HepG2 (cell line): ENCODE measurements at regions not wholly inside any gene's neighbourhood (a gene's known extent, or its start where the extent isn't known, plus 50 kb on each side); places are given as distances from the start of the nearest gene placed in this dataset.

Experiments
- ATAC-seq: fragments of 200-7000 bp; cut with Tn5 transposase; 3 replicates; pipeline ENCODE4 v1.9.1; 2020; ENCODE audit warnings: mild to moderate bottlenecking, moderate library complexity
- BruUV-seq: library from RNA; stranded (reverse); fragments of 400-500 nt; replicated peaks from 2 replicates; lab custom pipeline; 2021; lab: Mats Ljungman, UMichigan
- CTCF ChIA-PET: fragments of 300-600 bp; formaldehyde crosslinking; extraction: SDS; loops from one replicate; lab custom pipeline; 2021; ENCODE audit warnings: low total read pairs, inconsistent platforms, low intra/inter-chr PET ratio; lab: Yijun Ruan, JAX
- POLR2A ChIA-PET: fragments of 350-600 bp; sonication (Branson Sonifier 250); formaldehyde crosslinking; loops from one replicate; lab custom pipeline; 2020; ENCODE audit warnings: antibody characterized with exemption, inconsistent platforms; lab: Yijun Ruan, JAX
- DNase-seq: peaks from one replicate; pipeline ENCODE4 v3.0.0-alpha.2; 2015; ENCODE audit warnings: low spot score
- FAIRE-seq: peaks from 3 replicates; lab custom pipeline; 2011; peaks lifted over from hg19 to GRCh38; lab: Jason Lieb, UNC
- H2AFZ ChIP-seq: one replicate; pipeline ENCODE4 v1.6.1; 2011; ENCODE audit warnings: low read length, inconsistent platforms
- H3K27ac ChIP-seq: fragments of 300-600 bp; 3 replicates; pipeline ENCODE4 v1.8.0; 2011; ENCODE audit warnings: mixed run types, mild to moderate bottlenecking, mixed read lengths, low read length, inconsistent platforms; ENCODE audit not compliant: insufficient read depth; ENCODE audit errors: extremely low read length
- H3K27me3 ChIP-seq, 2 experiments: fragments of 200-600 bp in 1 of 2; 2 replicates in 1 of 2; 3 replicates in 1 of 2; pipeline versions ENCODE4 v1.6.0 to v1.8.0; 2011; ENCODE audit warnings: low read length in 2 of 2, mild to moderate bottlenecking in 2 of 2, moderate library complexity in 2 of 2, inconsistent platforms in 1 of 2; ENCODE audit not compliant: insufficient read depth in 2 of 2, control insufficient read depth in 1 of 2
- H3K36me3 ChIP-seq, 2 experiments: fragments of 200-600 bp in 1 of 2; replicated peaks in 1 of 2; 2 replicates in 1 of 2; 3 replicates in 1 of 2; pipeline versions ENCODE4 v1.5.1 to v1.8.0; 2011; ENCODE audit warnings: low read length in 2 of 2, inconsistent platforms in 1 of 2; ENCODE audit not compliant: insufficient read depth in 2 of 2, control insufficient read depth in 1 of 2
- H3K4me1 ChIP-seq: 2 replicates; pipeline ENCODE4 v1.5.1; 2012; ENCODE audit warnings: low read length, inconsistent platforms; ENCODE audit not compliant: insufficient read depth
- H3K4me2 ChIP-seq: 2 replicates; pipeline ENCODE4 v1.6.0; 2011; ENCODE audit warnings: low read depth, low read length, inconsistent platforms
- H3K4me3 ChIP-seq, 3 experiments: fragments of 200-600 bp in 1 of 3; sonication (generic), shearing (Covaris generic) in 1 of 3; replicated peaks in 1 of 3; 2 replicates each; pipeline ENCODE4 v1.5.1; 2011 to 2016; ENCODE audit warnings: low read length in 3 of 3, inconsistent platforms in 2 of 3, low read depth in 2 of 3, mild to moderate bottlenecking in 2 of 3, control low read depth in 1 of 3, mixed read lengths in 1 of 3; ENCODE audit not compliant: insufficient read depth in 1 of 3
- H3K79me2 ChIP-seq: one replicate; pipeline ENCODE4 v1.6.1; 2011; ENCODE audit warnings: low read length, inconsistent platforms; ENCODE audit not compliant: insufficient read depth
- H3K9ac ChIP-seq: 2 replicates; pipeline ENCODE4 v1.6.0; 2011; ENCODE audit warnings: mild to moderate bottlenecking, low read depth, low read length, inconsistent platforms; ENCODE audit not compliant: insufficient read depth
- H3K9me3 ChIP-seq: 2 replicates; pipeline ENCODE4 v1.5.1; 2012; ENCODE audit warnings: mild to moderate bottlenecking, low read length
- H4K20me1 ChIP-seq: 2 replicates; pipeline ENCODE4 v1.6.0; 2011; ENCODE audit warnings: inconsistent platforms, mild to moderate bottlenecking, low read length, moderate library complexity; ENCODE audit not compliant: insufficient read depth
- BRD4 ChIP-seq: sonication (generic); formaldehyde crosslinking; IDR thresholded peaks from 2 replicates; pipeline ENCODE4 v1.4.0; 2020; ENCODE audit warnings: missing genetic modification reagents
- CENPX ChIP-seq: sonication (generic); formaldehyde crosslinking; IDR thresholded peaks from 2 replicates; pipeline ENCODE4 v1.9.0; 2021; ENCODE audit warnings: mild to moderate bottlenecking, missing genetic modification reagents, moderate library complexity
- ELF3 ChIP-seq: IDR thresholded peaks from 2 replicates; pipeline ENCODE4 v1.6.1; 2016; ENCODE audit warnings: missing genetic modification reagents, missing compliant biosample characterization
- HHEX ChIP-seq: IDR thresholded peaks from 2 replicates; pipeline ENCODE4 v1.6.1; 2016; ENCODE audit warnings: control low read depth
- HMG20A ChIP-seq: IDR thresholded peaks from 2 replicates; pipeline ENCODE4 v1.6.1; 2016; ENCODE audit warnings: borderline replicate concordance
- NFATC3 ChIP-seq: sonication (generic); formaldehyde crosslinking; IDR thresholded peaks from 2 replicates; pipeline ENCODE4 v1.5.1; 2020; ENCODE audit warnings: mild to moderate bottlenecking, missing genetic modification reagents
- NR2F6 ChIP-seq, 2 experiments: IDR thresholded peaks; 2 replicates each; pipeline ENCODE4 v1.6.1; 2016; ENCODE audit warnings: antibody characterized with exemption in 1 of 2, mild to moderate bottlenecking in 1 of 2
- NR3C1 ChIP-seq: sonication (generic); formaldehyde crosslinking; IDR thresholded peaks from 2 replicates; pipeline ENCODE4 v1.4.0; 2020; ENCODE audit warnings: missing genetic modification reagents
- SP1 ChIP-seq, 2 experiments: fragments of 450-650 bp in 1 of 2; sonication (generic) in 1 of 2; formaldehyde crosslinking in 1 of 2; IDR thresholded peaks; 2 replicates each; pipeline versions ENCODE4 v1.4.0 to v1.6.1; 2016 to 2020; ENCODE audit warnings: missing genetic modification reagents in 1 of 2
- SRSF1 ChIP-seq: fragments of 200-400 bp; formaldehyde crosslinking; optimal IDR thresholded peaks from 2 replicates; pipeline ENCODE3; 2017; ENCODE audit warnings: mild to moderate bottlenecking, low read depth, low read length, moderate library complexity
- THRA ChIP-seq: sonication (generic); formaldehyde crosslinking; IDR thresholded peaks from 2 replicates; pipeline ENCODE4 v1.4.0; 2020; ENCODE audit warnings: missing genetic modification reagents, borderline replicate concordance
- ZBTB44 ChIP-seq: sonication (generic); formaldehyde crosslinking; IDR thresholded peaks from 2 replicates; pipeline ENCODE4 v1.4.0; 2020; ENCODE audit warnings: missing genetic modification reagents
- ZNF343 ChIP-seq: sonication (generic); formaldehyde crosslinking; IDR thresholded peaks from 2 replicates; pipeline ENCODE4 v1.4.0; 2020; ENCODE audit warnings: mild to moderate bottlenecking, missing genetic modification reagents
- ZNF549 ChIP-seq: sonication (generic); formaldehyde crosslinking; IDR thresholded peaks from 2 replicates; pipeline ENCODE4 v1.5.0; 2020; ENCODE audit warnings: missing genetic modification reagents
- ZNF639 ChIP-seq: conservative IDR thresholded peaks from 2 replicates; pipeline ENCODE4 v1.6.1; 2018; ENCODE audit warnings: missing genetic modification reagents
- ZNF660 ChIP-seq: sonication (generic); formaldehyde crosslinking; IDR thresholded peaks from 2 replicates; pipeline ENCODE4 v1.5.1; 2020; ENCODE audit warnings: mild to moderate bottlenecking, low read depth, missing genetic modification reagents, borderline replicate concordance
- ZNF768 ChIP-seq: sonication (generic); formaldehyde crosslinking; IDR thresholded peaks from 2 replicates; pipeline ENCODE4 v1.4.0; 2020; ENCODE audit warnings: missing genetic modification reagents
- WGBS: methylation state at CpG from one replicate; pipeline ENCODE4 v1.1.6; 2017; ENCODE audit warnings: low lambda C conversion rate; 5-methylcytosine and 5-hydroxymethylcytosine counted together
- in situ Hi-C: cut with HindIII; loops from 2 replicates; pipeline ENCODE4 v1.10.0; 2017; ENCODE audit warnings: low pct_unique_long_range_greater_than_20kb; ENCODE audit not compliant: extremely low pct_ligation_motif_present
- intact Hi-C: fragments of 100-400 bp; cut with micrococcal nuclease; formaldehyde crosslinking; loops from one replicate; pipeline ENCODE4 v1.10.0; 2022; ENCODE audit not compliant: unreplicated experiment

GRCh38 chr2:145137901-145138300 is 618.0 kb upstream of the ZEB2 start (continued):
- TF ChIP-seq THRA (CRISPR knock-in tag) (no peak), ELF3 (no peak), HMG20A (CRISPR knock-in tag) (no peak)
- TF ChIP-seq, all 625 proteins: peak for 0

- ChIA-PET POLR2A (no interaction called here), CTCF (no interaction called here)
- Histone ChIP-seq H3K4me1 (no peaks in the 10 kb centered on the region), H2AFZ (no peak overlapping the region), H3K4me3 (no peak overlapping the region), H3K79me2 (no peaks in the 10 kb centered on the region), H3K27me3 (no peaks in the 10 kb centered on the region), H3K4me2 (no peak overlapping the region), H4K20me1 (no peaks in the 10 kb centered on the region), H3K9ac (no peak overlapping the region), H3K9me3 (no peaks in the 10 kb centered on the region), H3K36me3 (no peaks in the 10 kb centered on the region), H3K27ac (no peak overlapping the region)
- FAIRE-seq (no peak), ATAC-seq (no peak), DNase-seq (no peak)
- TF ChIP-seq ZNF343 (CRISPR knock-in tag) (no peak), ZNF768 (CRISPR knock-in tag) (no peak), HHEX (CRISPR knock-in tag) (no peak), NR3C1 (CRISPR knock-in tag) (no peak), NR2F6 (IDR thresholded peaks at IDR 0.05) (no peak), NR2F6 (CRISPR knock-in tag; IDR thresholded peaks at IDR 0.05) (no peak), ZNF549 (no peak), CENPX (CRISPR knock-in tag) (no peak), SRSF1 (no peak), ZNF639 (CRISPR knock-in tag) (no peak), NFATC3 (CRISPR knock-in tag) (no peak), ZNF660 (no peak), BRD4 (CRISPR knock-in tag) (no peak), SP1 (IDR thresholded peaks at IDR 0.05) (no peak), SP1 (CRISPR knock-in tag; IDR thresholded peaks at IDR 0.05) (no peak), ZBTB44 (no peak)
- BruUV-seq = no TSS peak
- intact Hi-C loops = no loop called here
- in situ Hi-C loops = no loop called here
- WGBS = 10% methylated on average over 4 of the region's 4 CpGs
Measured at GRCh38 chr2:145137211-145137610, 617.3 kb upstream of the ZEB2 start.
